HEK293 (cell line): ENCODE measurements at regions not wholly inside any gene's neighbourhood (a gene's known extent, or its start where the extent isn't known, plus 50 kb on each side); places are given as distances from the start of the nearest gene placed in this dataset.

Experiments
- CTCF ChIA-PET: fragments of 350-600 bp; formaldehyde crosslinking; extraction: SDS; loops from one replicate; lab custom pipeline; 2021; ENCODE audit warnings: antibody characterized with exemption; lab: Yijun Ruan, JAX
- POLR2A ChIA-PET: fragments of 300-600 bp; formaldehyde crosslinking; extraction: SDS; loops from one replicate; lab custom pipeline; 2020; ENCODE audit warnings: antibody characterized with exemption, inconsistent platforms; lab: Yijun Ruan, JAX
- H3K27ac ChIP-seq: fragments of 200-500 bp; sonication (Bioruptor generic); 2 replicates; pipeline ENCODE4 v1.5.1; 2014; ENCODE audit warnings: low read depth, low read length, control low read depth, inconsistent platforms; ENCODE audit errors: extremely low read depth
- H3K36me3 ChIP-seq, 2 experiments: fragments of 200-500 bp in 1 of 2; sonication (Bioruptor generic) in 1 of 2; 1 replicate in 1 of 2; 2 replicates in 1 of 2; pipeline ENCODE4 v1.5.1; 2014 to 2017; ENCODE audit warnings: inconsistent platforms in 2 of 2, low read length in 2 of 2; ENCODE audit not compliant: control insufficient read depth in 2 of 2, insufficient read depth in 1 of 2
- H3K4me1 ChIP-seq: fragments of 200-500 bp; sonication (Bioruptor generic); 2 replicates; pipeline ENCODE4 v1.5.1; 2014; ENCODE audit warnings: mild to moderate bottlenecking, low read length, inconsistent platforms; ENCODE audit not compliant: control insufficient read depth, insufficient read depth
- H3K4me3 ChIP-seq: 2 replicates; pipeline ENCODE4 v1.5.1; 2011; ENCODE audit warnings: low read depth, mild to moderate bottlenecking, control low read depth, low read length, moderate library complexity
- H3K9me3 ChIP-seq: fragments of 200-500 bp; sonication (Bioruptor generic); 2 replicates; pipeline ENCODE4 v1.5.1; 2014; ENCODE audit warnings: low read depth, low read length, inconsistent platforms; ENCODE audit not compliant: control insufficient read depth, insufficient read depth
- ATF2 ChIP-seq: fragments of 450-650 bp; formaldehyde crosslinking; IDR thresholded peaks from 2 replicates; pipeline ENCODE4 v1.5.1; 2016; ENCODE audit warnings: missing biosample characterization, missing genetic modification characterization, low read depth
- GFI1B ChIP-seq: fragments of 450-650 bp; formaldehyde crosslinking; IDR thresholded peaks from 2 replicates; pipeline ENCODE4 v1.5.1; 2016; ENCODE audit warnings: missing biosample characterization, missing genetic modification characterization
- GLI2 ChIP-seq: fragments of 450-650 bp; formaldehyde crosslinking; IDR thresholded peaks from 2 replicates; pipeline ENCODE4; 2017; ENCODE audit warnings: missing biosample characterization, missing genetic modification characterization, low read depth, borderline replicate concordance
- KLF1 ChIP-seq: fragments of 450-650 bp; formaldehyde crosslinking; IDR thresholded peaks from 2 replicates; pipeline ENCODE4 v1.5.1; 2016; ENCODE audit warnings: missing biosample characterization, missing genetic modification characterization
- PATZ1 ChIP-seq: fragments of 450-650 bp; formaldehyde crosslinking; IDR thresholded peaks from 2 replicates; pipeline ENCODE4 v1.5.1; 2016; ENCODE audit warnings: missing biosample characterization, missing genetic modification characterization
- SCRT2 ChIP-seq: fragments of 450-650 bp; formaldehyde crosslinking; IDR thresholded peaks from 2 replicates; pipeline ENCODE4 v1.5.1; 2016; ENCODE audit warnings: missing biosample characterization, missing genetic modification characterization
- ZBTB20 ChIP-seq: fragments of 450-650 bp; formaldehyde crosslinking; IDR thresholded peaks from 2 replicates; pipeline ENCODE4 v1.5.1; 2016; ENCODE audit warnings: missing biosample characterization, missing genetic modification characterization
- ZNF112 ChIP-seq: fragments of 450-650 bp; formaldehyde crosslinking; IDR thresholded peaks from 2 replicates; pipeline ENCODE4 v1.5.0; 2017; ENCODE audit warnings: missing biosample characterization, missing genetic modification characterization
- ZNF138 ChIP-seq: fragments of 450-650 bp; formaldehyde crosslinking; IDR thresholded peaks from 2 replicates; pipeline ENCODE4 v1.5.1; 2016; ENCODE audit warnings: missing biosample characterization, missing genetic modification characterization, borderline replicate concordance
- ZNF155 ChIP-seq: fragments of 450-650 bp; formaldehyde crosslinking; IDR thresholded peaks from 2 replicates; pipeline ENCODE4 v1.5.1; 2016; ENCODE audit warnings: missing biosample characterization, missing genetic modification characterization
- ZNF157 ChIP-seq: fragments of 450-650 bp; formaldehyde crosslinking; IDR thresholded peaks from 2 replicates; pipeline ENCODE4 v1.5.1; 2016; ENCODE audit warnings: missing biosample characterization, missing genetic modification characterization
- ZNF18 ChIP-seq: fragments of 450-650 bp; formaldehyde crosslinking; IDR thresholded peaks from 2 replicates; pipeline ENCODE4 v1.5.1; 2016; ENCODE audit warnings: missing biosample characterization, missing genetic modification characterization
- ZNF184 ChIP-seq: fragments of 450-650 bp; IDR thresholded peaks from 2 replicates; pipeline ENCODE4 v1.5.1; 2018; ENCODE audit warnings: missing biosample characterization, mild to moderate bottlenecking, missing genetic modification characterization
- ZNF2 ChIP-seq: fragments of 450-650 bp; formaldehyde crosslinking; IDR thresholded peaks from 2 replicates; pipeline ENCODE4 v1.5.1; 2016; ENCODE audit warnings: missing biosample characterization, missing genetic modification characterization
- ZNF324 ChIP-seq: fragments of 450-650 bp; formaldehyde crosslinking; IDR thresholded peaks from 2 replicates; pipeline ENCODE4 v1.5.1; 2016; ENCODE audit warnings: missing biosample characterization, missing genetic modification characterization
- ZNF335 ChIP-seq: fragments of 450-650 bp; formaldehyde crosslinking; conservative IDR thresholded peaks from 2 replicates; pipeline ENCODE4 v1.5.1; 2016; ENCODE audit warnings: missing biosample characterization, missing genetic modification characterization
- ZNF366 ChIP-seq: fragments of 450-650 bp; formaldehyde crosslinking; conservative IDR thresholded peaks from 2 replicates; pipeline ENCODE4 v1.5.1; 2016; ENCODE audit warnings: missing biosample characterization, missing genetic modification characterization
- ZNF398 ChIP-seq: fragments of 450-650 bp; formaldehyde crosslinking; IDR thresholded peaks from 2 replicates; pipeline ENCODE4 v1.5.1; 2017; ENCODE audit warnings: missing biosample characterization, missing genetic modification characterization
- ZNF426 ChIP-seq: fragments of 450-650 bp; formaldehyde crosslinking; IDR thresholded peaks from 2 replicates; pipeline ENCODE4 v1.5.1; 2017; ENCODE audit warnings: missing biosample characterization, missing genetic modification characterization, mild to moderate bottlenecking, inconsistent platforms, moderate library complexity
- ZNF473 ChIP-seq: fragments of 450-650 bp; formaldehyde crosslinking; IDR thresholded peaks from 2 replicates; pipeline ENCODE4 v1.5.1; 2017; ENCODE audit warnings: missing biosample characterization, missing genetic modification characterization
- ZNF501 ChIP-seq: fragments of 450-650 bp; formaldehyde crosslinking; IDR thresholded peaks from 2 replicates; pipeline ENCODE4 v1.5.1; 2016; ENCODE audit warnings: missing biosample characterization, missing genetic modification characterization
- ZNF585B ChIP-seq: fragments of 450-650 bp; formaldehyde crosslinking; IDR thresholded peaks from 2 replicates; pipeline ENCODE4 v1.5.1; 2016; ENCODE audit warnings: missing biosample characterization, missing genetic modification characterization
- ZNF610 ChIP-seq: fragments of 450-650 bp; formaldehyde crosslinking; IDR thresholded peaks from 2 replicates; pipeline ENCODE4 v1.5.1; 2016; ENCODE audit warnings: missing biosample characterization, missing genetic modification characterization, borderline replicate concordance
- ZNF830 ChIP-seq: fragments of 450-650 bp; IDR thresholded peaks from 2 replicates; pipeline ENCODE4 v1.5.0; 2018; ENCODE audit warnings: missing biosample characterization, missing genetic modification characterization, low read depth, mild to moderate bottlenecking, moderate library complexity
- ZSCAN16 ChIP-seq: fragments of 450-650 bp; formaldehyde crosslinking; IDR thresholded peaks from 2 replicates; pipeline ENCODE4 v1.5.1; 2016; ENCODE audit warnings: missing biosample characterization, missing genetic modification characterization

GRCh38 chr7:16044645-16045044, 358.2 kb upstream of the MEOX2 start:
- H3K9me3 ChIP-seq = no peaks in the 10 kb centered on the region
- no peak overlapping the region for H3K27ac ChIP-seq
- CTCF ChIA-PET = interaction anchor here (0.9 kb wide), 1 partner anchor 54 kb away, joined by 3 read pairs; no protein-coding TSS in a partner anchor
- TF ChIP-seq ZNF157 (tag by site-specific recombination) = no peak
- TF ChIP-seq GFI1B (tag by site-specific recombination) = no peak
- no peak for TF ChIP-seq ZBTB20 (tag by site-specific recombination)
- no peak for TF ChIP-seq ZNF138 (tag by site-specific recombination)
- no peak for TF ChIP-seq ZNF501 (tag by site-specific recombination)
- no peak for TF ChIP-seq ZNF184 (tag by site-specific recombination)
- no peak for TF ChIP-seq ZNF324
- no peak for TF ChIP-seq ZNF155 (tag by site-specific recombination)
- TF ChIP-seq ZSCAN16 (tag by site-specific recombination) = no peak
- no peak for TF ChIP-seq ZNF585B (tag by site-specific recombination)
- no peak for TF ChIP-seq GLI2 (tag by site-specific recombination)
- POLR2A ChIA-PET = no interaction called here
- H3K36me3 ChIP-seq = no peaks in the 10 kb centered on the region
- no peaks in the 10 kb centered on the region for H3K4me1 ChIP-seq
- no peak overlapping the region for H3K4me3 ChIP-seq

- no peaks in the 10 kb centered on the region for H3K9me3 ChIP-seq
- TF ChIP-seq ZNF2 (no peak), SCRT2 (tag by site-specific recombination) (no peak), ZNF18 (tag by site-specific recombination) (no peak), ZSCAN16 (tag by site-specific recombination) (no peak), ZNF366 (tag by site-specific recombination) (no peak), ZNF610 (tag by site-specific recombination) (no peak), ZNF426 (no peak)
- CTCF ChIA-PET = no interaction called here
- POLR2A ChIA-PET = no interaction called here
- no peak overlapping the region for H3K4me3 ChIP-seq
- H3K4me1 ChIP-seq = no peaks in the 10 kb centered on the region
- H3K36me3 ChIP-seq = no peaks in the 10 kb centered on the region
- no peak overlapping the region for H3K27ac ChIP-seq
Measured at GRCh38 chr7:16040346-16040745, 353.9 kb upstream of the MEOX2 start.

GRCh38 chr7:16038906-16039305, 352.4 kb upstream of the MEOX2 start:
- POLR2A ChIA-PET = no interaction called here

More at GRCh38 chr7:16038906-16039305, 352.4 kb upstream of the MEOX2 start:
- Histone ChIP-seq H3K4me3 (no peak overlapping the region), H3K4me1 (no peaks in the 10 kb centered on the region), H3K27ac (no peak overlapping the region), H3K36me3 (no peaks in the 10 kb centered on the region), H3K9me3 (no peaks in the 10 kb centered on the region)
- TF ChIP-seq KLF1 (tag by site-specific recombination) = no peak
- TF ChIP-seq PATZ1 (tag by site-specific recombination) = no peak
- TF ChIP-seq ZNF155 (tag by site-specific recombination) = no peak
- no peak for TF ChIP-seq ATF2
- no peak for TF ChIP-seq ZNF398
- no peak for TF ChIP-seq ZNF473 (tag by site-specific recombination)
- no peak for TF ChIP-seq ZNF18 (tag by site-specific recombination)
- no peak for TF ChIP-seq ZNF830 (tag by site-specific recombination)
- no peak for TF ChIP-seq ZNF112
- TF ChIP-seq ZNF501 (tag by site-specific recombination) = no peak
- TF ChIP-seq ZNF335 (tag by site-specific recombination) = no peak
- CTCF ChIA-PET = interaction anchor here (0.6 to 0.7 kb wide), 2 partner anchors 48 to 102 kb away, joined by 3 read pairs; no protein-coding TSS in a partner anchor
